ENCODE measurements at regions not wholly inside any gene's neighbourhood (a gene's known extent, or its start where the extent isn't known, plus 50 kb on each side); places are given as distances from the start of the nearest gene placed in this dataset.
"Not testable (repeated sequence)": the region's sequence is repeated elsewhere in the genome, so short reads cannot be mapped to it uniquely, and the experiment has no call there.

DNA sequence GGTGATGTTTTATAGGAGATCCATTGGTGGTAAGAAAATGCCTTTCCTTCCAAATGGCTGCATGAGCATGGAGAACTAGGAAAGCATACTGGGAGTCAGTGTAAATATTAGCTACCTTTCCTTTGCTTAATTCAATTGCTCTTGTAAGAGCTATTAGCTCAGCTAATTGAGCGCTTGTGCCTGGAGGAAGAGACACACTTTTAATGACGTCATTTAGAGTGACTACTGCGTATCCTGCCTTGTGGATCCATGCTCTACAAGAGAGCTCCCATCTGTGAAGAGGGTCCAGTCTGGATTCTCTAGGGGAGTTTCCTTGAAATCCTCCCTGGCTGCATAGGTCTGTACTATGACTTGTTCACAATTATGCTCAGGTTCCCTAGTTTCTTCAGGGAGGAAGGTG lies 63.8 kb upstream of the ARRDC3 start:
- FAIRE-seq; DNase-seq (ENCODE audit: extremely low spot score, insufficient read length, low read depth): not testable (repeated sequence)

DNA sequence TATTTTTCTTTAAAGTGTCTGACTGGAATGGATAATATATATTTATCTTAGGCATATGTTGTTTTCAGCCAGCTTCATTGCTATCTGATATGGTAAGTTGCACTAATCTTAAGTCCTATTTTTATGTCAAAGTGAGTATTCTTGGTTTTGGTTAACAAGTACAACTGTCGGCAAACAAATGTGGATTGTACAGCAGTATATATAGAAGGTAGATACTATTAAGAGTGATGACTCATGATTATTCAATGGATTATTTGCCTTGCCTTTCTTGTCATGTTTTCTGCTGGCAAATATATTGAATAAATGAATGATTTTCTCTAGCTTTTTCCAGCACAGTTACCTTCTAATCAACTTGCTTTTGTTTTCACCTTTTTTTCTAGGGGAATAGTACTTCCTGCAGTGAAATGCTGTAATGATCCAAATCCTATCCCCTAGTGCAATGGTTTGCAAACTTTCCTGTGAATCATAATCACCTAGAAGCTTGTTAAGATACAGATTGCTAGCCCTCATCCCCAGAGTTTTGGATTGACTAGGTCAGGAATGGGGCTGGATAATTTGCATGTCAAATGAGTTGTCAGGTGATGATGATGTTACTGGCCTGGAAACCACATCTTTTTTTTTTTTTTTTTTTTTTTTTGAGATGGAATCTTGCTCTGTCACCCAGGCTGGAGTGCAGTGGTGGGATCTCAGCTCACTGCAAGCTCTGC lies 60.8 kb upstream of the ARRDC3 start:
- FAIRE-seq: no peak
- DNase-seq (ENCODE audit: extremely low spot score, insufficient read length, low read depth): no peak

DNA sequence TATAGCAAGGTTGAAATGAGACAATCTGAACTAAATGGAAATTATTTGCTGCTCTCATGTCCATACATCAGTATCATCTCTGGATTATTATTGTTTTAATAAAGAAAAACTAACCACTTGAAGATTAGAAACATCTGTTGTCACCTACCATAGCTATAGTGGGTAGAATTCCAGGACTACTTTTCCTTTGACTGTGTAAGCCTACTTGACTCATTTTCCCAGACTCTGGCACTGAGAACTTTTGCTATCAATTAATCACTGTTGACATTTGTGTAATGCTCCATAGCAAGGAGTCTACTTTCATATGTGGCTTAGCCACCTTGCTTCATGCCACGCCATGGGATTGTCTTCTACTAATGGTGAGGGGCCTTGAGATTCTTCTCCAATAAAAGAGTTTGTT lies 59.9 kb upstream of the ARRDC3 start:
- DNase-seq (ENCODE audit: extremely low spot score, insufficient read length, low read depth) (no peak), FAIRE-seq (no peak)

DNA sequence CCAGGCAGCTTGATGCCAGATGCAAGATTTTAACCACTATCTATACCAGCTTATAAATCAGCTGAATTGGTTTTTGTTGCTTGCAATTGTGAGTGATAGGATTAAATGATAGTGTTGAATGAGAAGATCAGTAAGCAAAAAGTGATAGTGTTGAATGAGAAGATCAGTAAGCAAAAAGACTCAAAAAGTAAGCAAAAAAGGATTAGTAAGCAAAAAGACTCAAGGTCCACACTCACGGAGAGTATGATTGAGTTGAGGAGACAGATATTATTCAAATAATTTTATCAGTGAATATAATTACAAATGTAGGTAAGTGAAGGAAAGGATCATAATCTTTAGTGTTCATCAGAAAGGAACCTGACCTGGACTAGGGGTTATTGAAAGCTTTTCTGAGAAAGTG lies 58.0 kb upstream of the ARRDC3 start:
- no peak for DNase-seq (ENCODE audit: extremely low spot score, insufficient read length, low read depth)
- FAIRE-seq: no peak

DNA sequence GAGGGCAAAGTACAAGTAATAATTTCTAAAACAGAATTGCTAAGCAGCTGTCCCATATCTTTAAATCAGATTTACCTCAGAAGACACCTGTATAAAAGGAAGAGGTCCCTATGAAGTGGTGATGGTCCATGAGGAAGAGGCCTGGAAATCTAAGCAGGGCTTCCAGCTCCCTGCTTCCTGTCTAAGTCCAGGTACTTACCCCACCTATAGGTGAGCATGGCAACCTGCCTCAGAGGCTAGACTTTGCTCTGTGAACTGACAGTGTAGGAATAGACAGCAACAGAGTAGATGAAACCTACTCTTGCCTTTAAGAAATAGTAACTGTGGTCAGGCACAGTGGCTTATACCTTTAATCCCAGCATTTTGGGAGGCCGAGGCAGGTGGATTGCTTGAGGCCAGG lies 55.8 kb upstream of the ARRDC3 start:
- DNase-seq (ENCODE audit: extremely low spot score, insufficient read length, low read depth): no peak

DNA sequence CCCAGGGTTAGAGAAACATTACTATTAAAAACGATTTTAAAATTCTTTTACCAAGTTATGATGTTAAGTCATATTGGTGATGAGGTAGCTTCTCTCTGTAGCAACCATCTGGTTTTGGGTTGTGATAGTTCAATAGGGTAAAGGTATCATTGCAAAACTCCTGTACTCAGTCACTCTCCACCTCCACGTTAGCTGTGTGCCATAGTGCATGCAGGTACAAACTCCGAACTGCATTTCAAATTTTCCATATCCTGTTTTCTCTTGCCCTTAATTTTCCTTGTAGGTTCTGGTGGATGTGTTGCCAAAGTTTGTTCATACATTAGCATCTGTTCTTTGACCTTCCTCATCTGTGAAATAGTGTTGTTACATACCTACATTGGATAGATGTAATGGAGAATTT lies 53.1 kb upstream of the ARRDC3 start:
- no peak for DNase-seq (ENCODE audit: extremely low spot score, insufficient read length, low read depth)
- no peak for FAIRE-seq

More for the DNA sequence above, 55.8 kb upstream of the ARRDC3 start:
- no peak for FAIRE-seq

DNA sequence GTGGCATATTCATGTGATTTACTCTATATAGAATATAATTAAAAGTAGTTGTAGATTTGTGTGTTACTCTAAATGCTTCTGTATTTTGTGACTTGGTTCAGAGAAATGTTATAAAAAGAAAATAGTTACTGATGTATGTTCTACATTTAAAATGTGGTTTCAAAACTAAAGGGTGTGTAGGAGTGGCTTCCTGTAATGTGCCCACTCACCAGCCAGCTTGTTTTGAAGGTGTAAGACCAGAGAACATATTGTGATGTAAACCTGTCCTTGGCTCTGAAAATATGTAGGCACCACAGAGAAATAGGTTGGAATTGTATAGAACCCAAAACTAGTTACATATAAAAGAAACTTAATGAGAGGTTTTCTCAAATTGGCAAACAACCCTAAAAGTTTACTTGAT lies 51.2 kb upstream of the ARRDC3 start:
- FAIRE-seq: no peak
- no peak for DNase-seq (ENCODE audit: extremely low spot score, insufficient read length, low read depth)

DNA sequence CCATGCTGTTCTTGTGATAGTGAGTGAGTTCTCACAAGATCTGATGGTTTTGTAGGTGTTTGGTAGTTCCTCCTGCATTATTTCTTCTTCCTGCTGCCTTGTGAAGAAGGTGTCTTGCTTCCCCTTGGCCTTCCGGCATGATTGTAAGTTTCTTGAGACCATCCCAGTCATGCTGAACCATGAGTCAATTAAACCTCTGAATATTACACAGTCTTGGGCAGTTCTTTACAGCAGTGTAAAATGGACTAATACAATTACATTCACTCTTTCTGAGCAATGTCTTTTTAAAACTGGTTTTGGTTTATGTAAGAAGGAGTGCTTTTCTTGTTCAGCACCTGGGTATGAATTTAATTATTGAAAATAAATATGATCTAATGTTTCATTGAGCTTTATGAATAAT lies 50.7 kb upstream of the ARRDC3 start:
- DNase-seq (ENCODE audit: extremely low spot score, insufficient read length, low read depth): no peak
- no peak for FAIRE-seq
